Transverse colon (tissue), 4 donors: ENCODE measurements at regions not wholly inside any gene's neighbourhood (a gene's known extent, or its start where the extent isn't known, plus 50 kb on each side); places are given as distances from the start of the nearest gene placed in this dataset.

Experiments used
- CTCF ChIP-seq, 5 experiments: fragments of 200-600 bp in 3 of 5; fragments of 450-650 bp in 2 of 5; sonication (generic) in 3 of 5; IDR thresholded peaks; 1 replicate in 2 of 5; 2 replicates in 3 of 5; pipeline ENCODE4 v1.5.1; 2016 to 2017; ENCODE audit warnings: antibody characterized with exemption in 5 of 5, inconsistent platforms in 3 of 5, mild to moderate bottlenecking in 2 of 5, moderate library complexity in 1 of 5
- POLR2A ChIP-seq: fragments of 450-650 bp; IDR thresholded peaks from one replicate; pipeline ENCODE4 v1.6.1; 2016; ENCODE audit warnings: antibody characterized with exemption, mild to moderate bottlenecking, moderate library complexity
- POLR2AphosphoS5 ChIP-seq, 3 donors: sonication (generic); formaldehyde crosslinking; IDR thresholded peaks; one replicate each; pipeline ENCODE4 v1.6.1; 2016; ENCODE audit warnings: antibody characterized with exemption in 3 of 3

- no peak for TF ChIP-seq POLR2A
- no peak for TF ChIP-seq CTCF (IDR thresholded peaks at IDR 0.05)
- TF ChIP-seq POLR2AphosphoS5 (IDR thresholded peaks at IDR 0.05), result no peak
These were observed 103.9 kb upstream of the KCND3 start for GRCh38 chr1:112093372-112093694.
